GM18867 (cell line): ENCODE measurements at regions not wholly inside any gene's neighbourhood (a gene's known extent, or its start where the extent isn't known, plus 50 kb on each side); places are given as distances from the start of the nearest gene placed in this dataset.
"Not testable (repeated sequence)": the region's sequence is repeated elsewhere in the genome, so short reads cannot be mapped to it uniquely, and the experiment has no call there.

Source experiments
- ATAC-seq: cut with Tn5 transposase; IDR thresholded peaks from one replicate; pipeline ENCODE4 v1.9.1; 2021; ENCODE audit warnings: mild to moderate bottlenecking, moderate library complexity; ENCODE audit not compliant: unreplicated experiment

GRCh38 chr16:59920054-59920453 lies 1185.9 kb upstream of the GOT2 start:
- ATAC-seq: no peak

GRCh38 chr16:59913666-59914065 lies 1179.5 kb upstream of the GOT2 start:
- ATAC-seq: no peak

- no peak for ATAC-seq
Observed at GRCh38 chr16:59909262-59909661, 1175.1 kb upstream of the GOT2 start.

GRCh38 chr16:59907611-59908010 lies 1173.5 kb upstream of the GOT2 start:
- no peak for ATAC-seq

GRCh38 chr16:59905606-59906005 lies 1171.5 kb upstream of the GOT2 start:
- no peak for ATAC-seq

- ATAC-seq: no peak
Observed at GRCh38 chr16:59905131-59905530, 1171.0 kb upstream of the GOT2 start.

- ATAC-seq: no peak
Observed at GRCh38 chr16:59899940-59900339, 1165.8 kb upstream of the GOT2 start.

GRCh38 chr16:59892376-59892775 lies 1158.3 kb upstream of the GOT2 start:
- ATAC-seq: no peak

GRCh38 chr16:59887856-59888255 lies 1153.7 kb upstream of the GOT2 start:
- no peak for ATAC-seq

- no peak for ATAC-seq
Observed at GRCh38 chr16:59886021-59886420, 1151.9 kb upstream of the GOT2 start.

- no peak for ATAC-seq
Observed at GRCh38 chr16:59881376-59881775, 1147.3 kb upstream of the GOT2 start.

GRCh38 chr16:59880611-59881010 lies 1146.5 kb upstream of the GOT2 start:
- ATAC-seq: no peak

- no peak for ATAC-seq
Observed at GRCh38 chr16:59878999-59879398, 1144.9 kb upstream of the GOT2 start.

- ATAC-seq: no peak
Observed at GRCh38 chr16:59878479-59878878, 1144.4 kb upstream of the GOT2 start.

GRCh38 chr16:59864981-59865666 lies 1131.0 kb upstream of the GOT2 start:
- ATAC-seq: no peak

GRCh38 chr16:59859676-59860402 lies 1125.7 kb upstream of the GOT2 start:
- no peak for ATAC-seq

- no peak for ATAC-seq
Observed at GRCh38 chr16:59854846-59855439, 1120.8 kb upstream of the GOT2 start.

GRCh38 chr16:59849716-59850115 lies 1115.6 kb upstream of the GOT2 start:
- no peak for ATAC-seq

GRCh38 chr16:59848296-59848695 lies 1114.2 kb upstream of the GOT2 start:
- ATAC-seq: no peak

GRCh38 chr16:59840169-59840568 lies 1106.1 kb upstream of the GOT2 start:
- no peak for ATAC-seq

GRCh38 chr16:59826767-59827166 lies 1092.7 kb upstream of the GOT2 start:
- ATAC-seq: no peak

- not testable (repeated sequence) for ATAC-seq
Observed at GRCh38 chr16:59809488-59809887, 1075.4 kb upstream of the GOT2 start.
